Osteocyte (in vitro differentiated cells): ENCODE measurements at regions not wholly inside any gene's neighbourhood (a gene's known extent, or its start where the extent isn't known, plus 50 kb on each side); places are given as distances from the start of the nearest gene placed in this dataset.

Experiments
- DNase-seq: peaks from one replicate; pipeline ENCODE4 v3.0.0; 2021; ENCODE audit warnings: mixed read lengths; ENCODE audit not compliant: unreplicated experiment; ENCODE audit errors: extremely low spot score
- H3K27ac Mint-ChIP-seq: one replicate; pipeline ENCODE4 v1.8.0; 2021; ENCODE audit warnings: mild to moderate bottlenecking, mixed read lengths; ENCODE audit not compliant: unreplicated experiment
- H3K27me3 Mint-ChIP-seq: one replicate; pipeline ENCODE4 v1.8.0; 2021; ENCODE audit warnings: mixed read lengths; ENCODE audit not compliant: unreplicated experiment
- H3K36me3 Mint-ChIP-seq: one replicate; pipeline ENCODE4 v1.8.0; 2021; ENCODE audit warnings: mixed read lengths; ENCODE audit not compliant: unreplicated experiment
- H3K4me1 Mint-ChIP-seq: one replicate; pipeline ENCODE4 v1.8.0; 2021; ENCODE audit warnings: mixed read lengths; ENCODE audit not compliant: unreplicated experiment
- H3K4me3 Mint-ChIP-seq: one replicate; pipeline ENCODE4 v1.8.0; 2021; ENCODE audit warnings: mild to moderate bottlenecking, moderate library complexity, mixed read lengths; ENCODE audit not compliant: unreplicated experiment
- H3K9me3 Mint-ChIP-seq: one replicate; pipeline ENCODE4 v1.8.0; 2021; ENCODE audit warnings: mixed read lengths; ENCODE audit not compliant: unreplicated experiment
- TF ChIP-seq, protein P1 (sequence below): fragments of 200-600 bp; sonication (generic); IDR thresholded peaks from 2 replicates; pipeline ENCODE4 v1.5.0; 2021; ENCODE audit warnings: antibody characterized with exemption, mild to moderate bottlenecking, moderate library complexity

DNA sequence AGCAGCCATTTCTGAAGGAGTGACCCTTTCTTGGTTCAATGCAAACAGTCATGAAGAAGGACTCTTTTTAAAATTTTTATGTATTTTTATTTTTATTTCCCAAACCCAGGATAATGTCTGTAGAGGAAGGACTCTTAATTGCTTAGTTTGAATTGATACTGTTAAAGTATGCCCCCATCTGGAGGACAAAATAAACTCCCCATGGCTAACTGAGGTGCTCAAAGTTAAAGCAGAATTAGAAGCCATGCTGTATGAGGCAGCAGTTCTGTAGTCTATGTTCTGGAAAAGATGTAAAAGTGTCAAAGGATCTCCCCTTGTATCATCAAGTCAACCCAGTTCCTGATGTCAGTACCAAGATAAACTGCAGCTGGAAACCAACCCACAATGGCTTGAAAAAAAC, 617.9 kb upstream of the GRM3 start:
- no peaks in the 10 kb centered on the region for H3K9me3 Mint-ChIP-seq
- TF ChIP-seq, protein P1, sequence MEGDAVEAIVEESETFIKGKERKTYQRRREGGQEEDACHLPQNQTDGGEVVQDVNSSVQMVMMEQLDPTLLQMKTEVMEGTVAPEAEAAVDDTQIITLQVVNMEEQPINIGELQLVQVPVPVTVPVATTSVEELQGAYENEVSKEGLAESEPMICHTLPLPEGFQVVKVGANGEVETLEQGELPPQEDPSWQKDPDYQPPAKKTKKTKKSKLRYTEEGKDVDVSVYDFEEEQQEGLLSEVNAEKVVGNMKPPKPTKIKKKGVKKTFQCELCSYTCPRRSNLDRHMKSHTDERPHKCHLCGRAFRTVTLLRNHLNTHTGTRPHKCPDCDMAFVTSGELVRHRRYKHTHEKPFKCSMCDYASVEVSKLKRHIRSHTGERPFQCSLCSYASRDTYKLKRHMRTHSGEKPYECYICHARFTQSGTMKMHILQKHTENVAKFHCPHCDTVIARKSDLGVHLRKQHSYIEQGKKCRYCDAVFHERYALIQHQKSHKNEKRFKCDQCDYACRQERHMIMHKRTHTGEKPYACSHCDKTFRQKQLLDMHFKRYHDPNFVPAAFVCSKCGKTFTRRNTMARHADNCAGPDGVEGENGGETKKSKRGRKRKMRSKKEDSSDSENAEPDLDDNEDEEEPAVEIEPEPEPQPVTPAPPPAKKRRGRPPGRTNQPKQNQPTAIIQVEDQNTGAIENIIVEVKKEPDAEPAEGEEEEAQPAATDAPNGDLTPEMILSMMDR, result no peak
- no peaks in the 10 kb centered on the region for H3K4me1 Mint-ChIP-seq
- H3K36me3 Mint-ChIP-seq, result no peaks in the 10 kb centered on the region
- no peak overlapping the region for H3K4me3 Mint-ChIP-seq
- H3K27ac Mint-ChIP-seq, result no peak overlapping the region
- peaks cover 6% of the 10 kb centered on the region for H3K27me3 Mint-ChIP-seq
- DNase-seq, result no peak

DNA sequence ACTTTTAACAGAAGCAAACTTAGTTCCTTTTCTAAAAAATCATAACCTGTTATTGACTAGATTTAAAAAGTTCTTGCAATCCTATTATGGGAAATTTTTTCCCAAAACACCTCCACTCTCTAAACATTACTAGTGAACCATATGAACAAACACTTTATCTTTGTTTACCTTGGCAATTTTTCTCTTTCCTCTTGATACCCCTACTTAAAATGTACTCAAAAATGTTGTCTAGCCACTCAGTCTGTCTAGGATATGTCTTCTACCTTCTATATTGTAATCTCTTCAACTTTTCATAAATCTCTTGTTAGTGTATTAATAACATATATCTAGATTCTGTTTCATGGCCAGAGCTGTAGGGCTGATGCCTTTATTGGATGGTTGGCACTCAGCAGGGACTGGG, 630.0 kb upstream of the GRM3 start:
- TF ChIP-seq, protein P1, result no peak

DNA sequence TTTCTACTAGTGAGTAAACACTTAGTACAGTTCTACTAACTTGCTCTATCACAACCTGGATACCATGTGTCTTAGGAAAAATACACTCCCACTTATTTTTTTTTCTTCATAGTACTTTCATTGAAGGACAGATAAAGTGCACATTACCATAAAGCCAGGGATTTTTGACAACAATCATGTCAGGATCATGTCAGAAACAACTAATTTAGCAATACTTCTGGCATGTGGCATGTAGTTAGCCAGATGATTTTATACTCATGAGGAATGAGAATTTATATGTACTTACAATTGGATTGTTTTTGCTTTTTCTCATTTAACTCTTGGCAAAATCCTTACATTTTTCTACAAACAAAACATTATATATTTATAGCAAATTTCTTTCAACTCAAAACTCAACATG, 630.7 kb upstream of the GRM3 start:
- Mint-ChIP-seq H3K27ac (no peak overlapping the region), H3K9me3 (no peaks in the 10 kb centered on the region)
- TF ChIP-seq, protein P1, result no peak

More for the DNA sequence above, 630.0 kb upstream of the GRM3 start:
- H3K27me3 Mint-ChIP-seq, result peaks cover 9% of the 10 kb centered on the region
- H3K9me3 Mint-ChIP-seq, result no peaks in the 10 kb centered on the region
- H3K4me1 Mint-ChIP-seq, result no peaks in the 10 kb centered on the region
- no peak overlapping the region for H3K27ac Mint-ChIP-seq
- no peak for DNase-seq
- H3K36me3 Mint-ChIP-seq, result no peaks in the 10 kb centered on the region
- no peak overlapping the region for H3K4me3 Mint-ChIP-seq

DNA sequence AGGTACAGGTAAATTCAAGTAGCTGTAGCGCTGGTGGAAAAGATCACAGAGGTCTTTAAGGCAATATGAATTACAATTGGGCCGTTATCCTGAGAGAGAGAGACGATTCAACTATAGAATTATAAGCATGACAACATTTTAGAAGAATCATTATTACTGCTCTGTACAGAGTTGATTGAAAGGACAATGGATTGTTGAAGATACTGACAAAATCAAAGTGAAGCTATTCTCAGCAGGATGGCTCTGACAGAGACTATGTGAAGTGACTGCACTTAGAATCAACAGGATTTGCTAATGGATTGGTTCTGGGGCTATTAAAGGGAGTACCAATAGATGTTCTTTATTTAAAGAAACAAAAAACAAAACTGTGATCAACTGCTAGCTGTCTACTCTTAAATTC, 634.8 kb upstream of the GRM3 start:
- H3K4me1 Mint-ChIP-seq, result no peaks in the 10 kb centered on the region
- TF ChIP-seq, protein P1, result no peak
- DNase-seq, result no peak
- H3K4me3 Mint-ChIP-seq, result no peak overlapping the region
- no peak overlapping the region for H3K27ac Mint-ChIP-seq
- H3K36me3 Mint-ChIP-seq, result no peaks in the 10 kb centered on the region
- H3K27me3 Mint-ChIP-seq, result peaks cover 3% of the 10 kb centered on the region
- no peaks in the 10 kb centered on the region for H3K9me3 Mint-ChIP-seq

More for the DNA sequence above, 630.7 kb upstream of the GRM3 start:
- no peak for DNase-seq
- no peaks in the 10 kb centered on the region for H3K36me3 Mint-ChIP-seq
- no peaks in the 10 kb centered on the region for H3K4me1 Mint-ChIP-seq
- H3K4me3 Mint-ChIP-seq, result no peak overlapping the region
- H3K27me3 Mint-ChIP-seq, result peaks cover 9% of the 10 kb centered on the region

DNA sequence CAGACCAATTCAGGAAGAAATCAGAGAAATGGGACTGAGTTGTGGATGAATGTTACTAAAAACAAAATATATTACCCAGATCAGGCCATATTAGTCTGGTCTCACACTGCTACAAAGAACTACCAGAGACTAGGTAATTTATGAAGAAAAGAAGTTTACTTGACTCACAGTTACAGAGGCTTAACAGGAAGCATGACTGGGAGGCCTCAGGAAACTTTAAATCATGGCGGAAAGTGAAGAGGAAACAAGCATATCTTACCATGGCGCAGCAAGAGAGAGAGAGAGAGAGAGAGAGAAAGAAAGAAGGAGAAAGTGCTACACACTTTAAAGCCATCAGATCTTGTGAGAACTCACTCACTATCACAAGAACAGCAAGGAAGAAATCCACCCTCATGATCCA, 636.8 kb upstream of the GRM3 start:
- H3K27me3 Mint-ChIP-seq, result no peaks in the 10 kb centered on the region
- H3K27ac Mint-ChIP-seq, result no peak overlapping the region
- no peak overlapping the region for H3K4me3 Mint-ChIP-seq
- TF ChIP-seq, protein P1, result no peak
- DNase-seq, result no peak
- H3K36me3 Mint-ChIP-seq, result no peaks in the 10 kb centered on the region
- no peaks in the 10 kb centered on the region for H3K4me1 Mint-ChIP-seq
- peaks cover 8% of the 10 kb centered on the region for H3K9me3 Mint-ChIP-seq
